ENCODE measurements at regions not wholly inside any gene's neighbourhood (a gene's known extent, or its start where the extent isn't known, plus 50 kb on each side); places are given as distances from the start of the nearest gene placed in this dataset.

- no peak for TF ChIP-seq CTCF (IDR thresholded peaks at IDR 0.05)
Observed at GRCh38 chr13:111472083-111472482, 151.6 kb downstream of the TEX29 start.

GRCh38 chr13:111472559-111473460 is 152.4 kb downstream of the TEX29 start:
- TF ChIP-seq CTCF (IDR thresholded peaks at IDR 0.05): no peak

GRCh38 chr13:111474136-111475002 is 153.9 kb downstream of the TEX29 start:
- peak; percentile 49 for TF ChIP-seq CTCF (IDR thresholded peaks at IDR 0.05)

- TF ChIP-seq CTCF (IDR thresholded peaks at IDR 0.05): no peak
Observed at GRCh38 chr13:111475488-111475887, 155.0 kb downstream of the TEX29 start.

- TF ChIP-seq CTCF (IDR thresholded peaks at IDR 0.05): no peak
Observed at GRCh38 chr13:111476197-111476596, 155.8 kb downstream of the TEX29 start.

- TF ChIP-seq CTCF (IDR thresholded peaks at IDR 0.05): no peak
Observed at GRCh38 chr13:111479412-111479811, 159.0 kb downstream of the TEX29 start.

GRCh38 chr13:111480503-111480902 is 160.1 kb downstream of the TEX29 start:
- no peak for TF ChIP-seq CTCF (IDR thresholded peaks at IDR 0.05)
